Adrenal gland (tissue), 9 donors: ENCODE measurements at regions not wholly inside any gene's neighbourhood (a gene's known extent, or its start where the extent isn't known, plus 50 kb on each side); places are given as distances from the start of the nearest gene placed in this dataset.

Experiments
- DNase-seq, 7 donors: peaks; one replicate each; pipeline ENCODE4 v3.0.0-alpha.2; 2019 to 2020
- H3K27ac ChIP-seq, 5 donors: fragments of 200-600 bp; sonication (generic) in 4 of 5; 1 replicate in 3 of 5; 2 replicates in 2 of 5; pipeline versions ENCODE4 v1.5.1 to v1.8.0; 2016 to 2020; ENCODE audit warnings: mild to moderate bottlenecking in 1 of 5
- H3K27me3 ChIP-seq: fragments of 200-600 bp; 2 replicates; pipeline ENCODE4 v1.8.0; 2021
- H3K36me3 ChIP-seq, 2 donors: fragments of 200-600 bp; replicated peaks in 1 of 2; 1 replicate in 1 of 2; 2 replicates in 1 of 2; pipeline versions ENCODE4 v1.5.1 to v1.8.0; 2018 to 2022
- H3K4me1 ChIP-seq, 2 donors: fragments of 200-600 bp; replicated peaks in 1 of 2; 1 replicate in 1 of 2; 2 replicates in 1 of 2; pipeline versions ENCODE4 v1.5.1 to v1.8.0; 2018 to 2021
- H3K4me3 ChIP-seq, 4 donors: fragments of 200-600 bp; sonication (generic) in 3 of 4; one replicate each; pipeline ENCODE4 v1.5.1; 2016 to 2018
- H3K9me3 ChIP-seq, 3 donors: fragments of 200-600 bp; sonication (generic) in 1 of 3; replicated peaks in 1 of 3; 1 replicate in 2 of 3; 2 replicates in 1 of 3; pipeline versions ENCODE4 v1.5.1 to v1.8.0; 2016 to 2021
- POLR2A ChIP-seq, 2 donors: fragments of 450-650 bp; IDR thresholded peaks; one replicate each; pipeline ENCODE4 v1.6.1; 2017; ENCODE audit warnings: antibody characterized with exemption in 2 of 2, mild to moderate bottlenecking in 2 of 2, moderate library complexity in 1 of 2
- WGBS, 4 donors: extraction: QIAGEN DNeasy Blood & Tissue Kit in 2 of 4; methylation state at CpG; one replicate each; pipeline versions ENCODE4 v1.1.5 to v1.1.7; 2013 to 2017; 5-methylcytosine and 5-hydroxymethylcytosine counted together
- intact Hi-C, 2 donors: fragments of 100-400 bp; cut with DNase I; formaldehyde crosslinking; loops; one replicate each; pipeline versions ENCODE4 v1.14.1 to v1.15.0; 2022 to 2023
- TF ChIP-seq, protein P1 (sequence below), 6 experiments: fragments of 450-650 bp in 4 of 6; fragments of 200-600 bp in 2 of 6; sonication (generic) in 1 of 6; IDR thresholded peaks; 1 replicate in 5 of 6; 2 replicates in 1 of 6; pipeline versions ENCODE4 v1.5.1 to v1.8.0; 2016 to 2021; ENCODE audit warnings: antibody characterized with exemption in 6 of 6, mild to moderate bottlenecking in 2 of 6, moderate library complexity in 1 of 6
- donor health status: healthy with polysubstance abuse.
- donor health status: Bipolar disorder and iron deficiency.
- donor health status: DM: yes; HTN: yes; CAD: no.
- donor health status: DM: no; HTN: no; CAD: no.
- donor health status: DM: no; HTN: no; CAD: no.

DNA sequence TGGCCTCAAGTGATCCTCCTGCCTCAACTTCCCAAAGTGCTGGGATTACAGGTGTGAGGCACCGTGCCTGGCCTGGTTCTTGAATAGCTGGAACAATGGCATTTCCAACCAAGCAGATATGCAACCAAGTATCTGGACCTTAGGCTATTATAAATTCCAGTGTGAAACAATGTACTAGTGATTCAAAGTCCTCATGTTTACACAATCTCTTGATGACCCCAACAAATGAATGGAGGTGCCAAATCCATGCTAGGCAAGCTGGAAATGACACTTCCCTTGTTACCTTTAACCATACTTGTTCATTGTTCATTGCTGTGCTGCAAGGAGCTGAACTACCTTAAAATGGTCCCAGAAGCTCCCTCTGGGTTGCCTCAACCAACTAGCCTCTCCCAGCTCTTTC is 282.2 kb upstream of the KLF14 start:
- Histone ChIP-seq H3K27ac (peak overlapping the region in 1 of 5 donors; percentile 49), H3K9me3 (no peaks in the 10 kb centered on the region), H3K4me1 (peaks cover 30 to 77% of the 10 kb centered on the region in 2 donors), H3K4me3 (no peak overlapping the region), H3K36me3 (no peaks in the 10 kb centered on the region), H3K27me3 (no peaks in the 10 kb centered on the region)
- intact Hi-C loops: no loop called here
- DNase-seq: no peak
- TF ChIP-seq POLR2A (IDR thresholded peaks at IDR 0.05): no peak
- TF ChIP-seq, protein P1, sequence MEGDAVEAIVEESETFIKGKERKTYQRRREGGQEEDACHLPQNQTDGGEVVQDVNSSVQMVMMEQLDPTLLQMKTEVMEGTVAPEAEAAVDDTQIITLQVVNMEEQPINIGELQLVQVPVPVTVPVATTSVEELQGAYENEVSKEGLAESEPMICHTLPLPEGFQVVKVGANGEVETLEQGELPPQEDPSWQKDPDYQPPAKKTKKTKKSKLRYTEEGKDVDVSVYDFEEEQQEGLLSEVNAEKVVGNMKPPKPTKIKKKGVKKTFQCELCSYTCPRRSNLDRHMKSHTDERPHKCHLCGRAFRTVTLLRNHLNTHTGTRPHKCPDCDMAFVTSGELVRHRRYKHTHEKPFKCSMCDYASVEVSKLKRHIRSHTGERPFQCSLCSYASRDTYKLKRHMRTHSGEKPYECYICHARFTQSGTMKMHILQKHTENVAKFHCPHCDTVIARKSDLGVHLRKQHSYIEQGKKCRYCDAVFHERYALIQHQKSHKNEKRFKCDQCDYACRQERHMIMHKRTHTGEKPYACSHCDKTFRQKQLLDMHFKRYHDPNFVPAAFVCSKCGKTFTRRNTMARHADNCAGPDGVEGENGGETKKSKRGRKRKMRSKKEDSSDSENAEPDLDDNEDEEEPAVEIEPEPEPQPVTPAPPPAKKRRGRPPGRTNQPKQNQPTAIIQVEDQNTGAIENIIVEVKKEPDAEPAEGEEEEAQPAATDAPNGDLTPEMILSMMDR (IDR thresholded peaks at IDR 0.05): no peak
- WGBS, 4 donors: 88 to 100% (median 94%) methylated on average over 1 of the region's 1 CpG

DNA sequence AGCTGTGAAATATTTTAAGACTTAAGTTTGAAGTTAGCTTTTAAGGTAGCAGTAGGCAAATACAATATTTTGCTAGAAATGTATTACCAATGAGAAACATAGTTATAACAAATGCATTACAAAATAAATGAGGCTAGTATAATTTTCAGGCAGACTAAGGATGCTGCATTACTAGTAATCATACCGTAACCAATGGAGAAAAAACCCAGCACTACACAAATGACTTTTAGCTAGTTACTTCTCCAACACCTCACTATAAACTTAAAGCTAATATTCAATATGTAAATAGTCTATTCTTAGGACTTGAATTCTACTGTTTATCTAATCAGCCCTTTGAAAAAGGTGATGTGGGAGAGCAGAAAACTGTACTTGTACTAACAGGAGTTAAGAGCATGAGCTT is 285.3 kb upstream of the KLF14 start:
- H3K4me3 ChIP-seq: no peak overlapping the region
- no peak for TF ChIP-seq POLR2A (IDR thresholded peaks at IDR 0.05)
- TF ChIP-seq, protein P1 (IDR thresholded peaks at IDR 0.05): no peak
- peaks cover 21 to 58% of the 10 kb centered on the region in 2 donors for H3K4me1 ChIP-seq
- H3K36me3 ChIP-seq: peaks cover 0 to 4% of the 10 kb centered on the region in 2 donors
- no peaks in the 10 kb centered on the region for H3K27me3 ChIP-seq
- no peaks in the 10 kb centered on the region for H3K9me3 ChIP-seq
- peak overlapping the region in 1 of 5 donors; percentile 1 for H3K27ac ChIP-seq
- intact Hi-C loops: no loop called here
- no peak for DNase-seq
- WGBS, 4 donors: 90 to 97% (median 95%) methylated on average over 1 of the region's 1 CpG

DNA sequence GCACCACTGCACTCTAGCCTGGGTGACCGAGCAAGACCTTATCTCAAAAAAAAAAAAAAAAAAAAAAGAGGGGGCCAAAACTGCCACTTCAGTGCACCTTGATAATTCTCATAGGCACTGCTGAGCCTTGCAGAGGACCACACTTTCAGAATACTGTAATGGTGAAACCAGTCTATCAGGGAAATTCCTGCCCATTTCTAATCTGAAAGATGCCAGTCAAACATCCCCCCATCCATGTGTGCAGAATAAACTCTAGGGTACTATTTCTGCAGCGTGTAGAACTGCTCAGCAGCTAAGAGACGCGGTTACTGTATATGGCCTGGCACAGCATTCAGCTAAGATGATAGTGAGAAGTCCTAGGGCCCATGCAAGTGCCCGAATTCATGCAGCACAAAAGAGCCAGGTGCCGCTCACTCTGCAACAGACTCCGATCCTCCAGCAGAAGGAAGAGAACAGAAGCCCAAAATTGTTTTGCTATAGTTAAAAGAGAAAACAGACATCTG is 286.8 kb upstream of the KLF14 start:
- Histone ChIP-seq H3K4me1 (peaks cover 21 to 43% of the 10 kb centered on the region in 2 donors), H3K4me3 (no peak overlapping the region), H3K27ac (no peak overlapping the region), H3K9me3 (no peaks in the 10 kb centered on the region), H3K27me3 (no peaks in the 10 kb centered on the region), H3K36me3 (peaks cover 0 to 4% of the 10 kb centered on the region in 2 donors)
- TF ChIP-seq, protein P1 (IDR thresholded peaks at IDR 0.05): no peak
- TF ChIP-seq POLR2A (IDR thresholded peaks at IDR 0.05): no peak
- 72 to 78% (median 75%) methylated on average over 7 of the region's 7 CpGs for WGBS, 4 donors
- intact Hi-C loops: no loop called here
- no peak for DNase-seq

DNA sequence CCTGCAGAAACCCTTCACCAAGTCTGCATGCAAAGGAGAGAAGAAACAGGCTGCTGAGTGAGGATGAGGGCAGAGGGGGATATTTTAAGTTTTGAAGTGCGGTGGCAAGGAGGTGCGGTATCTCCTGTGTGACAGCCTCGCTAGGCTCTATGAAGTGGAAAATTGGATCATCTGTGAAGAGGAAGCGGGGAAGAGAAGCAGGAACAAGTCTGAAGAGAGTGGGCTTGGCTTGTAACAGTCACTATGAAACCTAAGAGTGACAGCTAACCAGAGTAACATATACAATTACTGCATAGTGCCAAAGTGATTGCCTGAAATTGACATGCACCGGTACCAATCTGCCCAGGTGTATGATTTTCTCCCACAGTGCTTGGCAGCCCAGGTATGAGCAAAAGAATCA is 287.5 kb upstream of the KLF14 start:
- TF ChIP-seq, protein P1 (IDR thresholded peaks at IDR 0.05): no peak
- TF ChIP-seq POLR2A (IDR thresholded peaks at IDR 0.05): no peak
- no peaks in the 10 kb centered on the region for H3K27me3 ChIP-seq
- H3K9me3 ChIP-seq: no peaks in the 10 kb centered on the region
- intact Hi-C loops: no loop called here
- peaks cover 21 to 43% of the 10 kb centered on the region in 2 donors for H3K4me1 ChIP-seq
- H3K4me3 ChIP-seq: no peak overlapping the region
- DNase-seq: no peak
- 82 to 92% (median 86%) methylated on average over 5 of the region's 5 CpGs for WGBS, 4 donors
- peaks cover 0 to 4% of the 10 kb centered on the region in 2 donors for H3K36me3 ChIP-seq
- H3K27ac ChIP-seq: peak overlapping the region in 2 of 5 donors; percentile 37 to 43
